OCI-LY7 (cell line): ENCODE measurements at regions not wholly inside any gene's neighbourhood (a gene's known extent, or its start where the extent isn't known, plus 50 kb on each side); places are given as distances from the start of the nearest gene placed in this dataset.

Experiments
- CTCF ChIP-seq: fragments of 200-600 bp; sonication (generic); conservative IDR thresholded peaks from 2 replicates; pipeline ENCODE4 v1.5.1; 2014; ENCODE audit warnings: mild to moderate bottlenecking, antibody characterized with exemption, low read length, moderate library complexity, mixed read lengths
- EZH2phosphoT487 ChIP-seq: fragments of 200-600 bp; sonication (generic); IDR thresholded peaks from 2 replicates; pipeline ENCODE4 v1.6.1; 2018; ENCODE audit warnings: low read depth, borderline replicate concordance, mild to moderate bottlenecking, mixed run types, antibody characterized with exemption, low read length, moderate library complexity, mixed read lengths

- no peak for TF ChIP-seq CTCF
- no peak for TF ChIP-seq EZH2phosphoT487
These were observed 368.0 kb upstream of the SPHKAP start for GRCh38 chr2:228549441-228550007.
